ENCODE measurements at regions not wholly inside any gene's neighbourhood (a gene's known extent, or its start where the extent isn't known, plus 50 kb on each side); places are given as distances from the start of the nearest gene placed in this dataset.
"Not testable (repeated sequence)": the region's sequence is repeated elsewhere in the genome, so short reads cannot be mapped to it uniquely, and the experiment has no call there.

- no peaks in the 10 kb centered on the region for H3K36me3 Mint-ChIP-seq (ENCODE audit: insufficient read depth)
- TF ChIP-seq, protein P1, sequence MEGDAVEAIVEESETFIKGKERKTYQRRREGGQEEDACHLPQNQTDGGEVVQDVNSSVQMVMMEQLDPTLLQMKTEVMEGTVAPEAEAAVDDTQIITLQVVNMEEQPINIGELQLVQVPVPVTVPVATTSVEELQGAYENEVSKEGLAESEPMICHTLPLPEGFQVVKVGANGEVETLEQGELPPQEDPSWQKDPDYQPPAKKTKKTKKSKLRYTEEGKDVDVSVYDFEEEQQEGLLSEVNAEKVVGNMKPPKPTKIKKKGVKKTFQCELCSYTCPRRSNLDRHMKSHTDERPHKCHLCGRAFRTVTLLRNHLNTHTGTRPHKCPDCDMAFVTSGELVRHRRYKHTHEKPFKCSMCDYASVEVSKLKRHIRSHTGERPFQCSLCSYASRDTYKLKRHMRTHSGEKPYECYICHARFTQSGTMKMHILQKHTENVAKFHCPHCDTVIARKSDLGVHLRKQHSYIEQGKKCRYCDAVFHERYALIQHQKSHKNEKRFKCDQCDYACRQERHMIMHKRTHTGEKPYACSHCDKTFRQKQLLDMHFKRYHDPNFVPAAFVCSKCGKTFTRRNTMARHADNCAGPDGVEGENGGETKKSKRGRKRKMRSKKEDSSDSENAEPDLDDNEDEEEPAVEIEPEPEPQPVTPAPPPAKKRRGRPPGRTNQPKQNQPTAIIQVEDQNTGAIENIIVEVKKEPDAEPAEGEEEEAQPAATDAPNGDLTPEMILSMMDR (IDR thresholded peaks at IDR 0.05; ENCODE audit: unreplicated experiment) = no peak
- H3K4me1 Mint-ChIP-seq (ENCODE audit: low read depth) = peaks cover 23% of the 10 kb centered on the region
- H3K4me3 Mint-ChIP-seq (ENCODE audit: low read depth) = no peak overlapping the region
- peaks cover 6% of the 10 kb centered on the region for H3K27me3 Mint-ChIP-seq
- DNase-seq (ENCODE audit: low spot score, unreplicated experiment) = no peak
- H3K9me3 Mint-ChIP-seq (ENCODE audit: low read depth) = peaks cover 1% of the 10 kb centered on the region
- H3K27ac Mint-ChIP-seq = no peak overlapping the region
These were observed 489.6 kb upstream of the ADGRL4 start for GRCh38 chr1:79496129-79496528.

GRCh38 chr1:79493702-79494101 is 487.2 kb upstream of the ADGRL4 start:
- not testable (repeated sequence) for H3K4me3 Mint-ChIP-seq (ENCODE audit: low read depth); H3K27ac Mint-ChIP-seq; H3K36me3 Mint-ChIP-seq (ENCODE audit: insufficient read depth); DNase-seq (ENCODE audit: low spot score, unreplicated experiment); H3K9me3 Mint-ChIP-seq (ENCODE audit: low read depth)
- H3K4me1 Mint-ChIP-seq (ENCODE audit: low read depth) = peaks cover 16% of the 10 kb centered on the region
- peaks cover 13% of the 10 kb centered on the region for H3K27me3 Mint-ChIP-seq

- not testable (repeated sequence) for H3K36me3 Mint-ChIP-seq (ENCODE audit: insufficient read depth); DNase-seq (ENCODE audit: low spot score, unreplicated experiment); H3K9me3 Mint-ChIP-seq (ENCODE audit: low read depth); H3K4me3 Mint-ChIP-seq (ENCODE audit: low read depth); H3K27ac Mint-ChIP-seq
- Mint-ChIP-seq H3K4me1 (ENCODE audit: low read depth) (peaks cover 10% of the 10 kb centered on the region), H3K27me3 (peaks cover 13% of the 10 kb centered on the region)
These were observed 482.1 kb upstream of the ADGRL4 start for GRCh38 chr1:79488572-79489121.

DNA sequence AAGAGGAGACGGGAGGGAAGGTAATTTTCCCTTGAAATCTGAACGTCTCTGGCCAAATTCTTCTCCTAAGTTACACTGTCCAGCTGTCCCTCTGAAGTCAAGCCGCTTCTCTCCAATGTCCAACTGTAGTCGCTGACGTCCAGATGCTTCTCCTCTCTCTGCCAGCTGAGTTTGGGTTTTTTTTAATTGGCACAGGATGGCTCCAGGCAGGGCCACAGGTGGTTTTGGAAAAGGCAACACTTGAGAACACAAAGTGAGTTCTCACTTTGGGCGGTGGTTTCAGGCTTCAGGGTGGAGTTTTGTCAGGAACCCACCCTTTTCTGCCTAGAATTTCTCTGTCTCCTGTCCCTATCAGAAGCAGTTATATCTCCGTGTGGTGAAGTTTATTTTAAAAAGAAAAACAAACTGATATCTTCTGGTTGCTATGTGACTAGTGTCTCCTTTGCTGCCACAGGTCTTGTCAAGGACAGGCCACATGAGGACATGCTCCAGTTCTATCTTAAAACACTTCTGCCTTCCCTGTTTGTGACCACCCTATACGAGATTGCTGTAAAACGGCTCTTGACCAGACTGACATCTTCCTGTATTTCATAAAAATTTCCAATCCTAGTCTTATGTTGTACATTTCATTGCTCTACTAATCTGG is 472.3 kb upstream of the ADGRL4 start:
- no peak for DNase-seq (ENCODE audit: low spot score, unreplicated experiment)
- Mint-ChIP-seq H3K9me3 (ENCODE audit: low read depth) (peaks cover 7% of the 10 kb centered on the region), H3K4me3 (ENCODE audit: low read depth) (no peak overlapping the region), H3K27me3 (no peaks in the 10 kb centered on the region), H3K36me3 (ENCODE audit: insufficient read depth) (no peaks in the 10 kb centered on the region), H3K27ac (no peak overlapping the region), H3K4me1 (ENCODE audit: low read depth) (no peaks in the 10 kb centered on the region)
- TF ChIP-seq, protein P1 (IDR thresholded peaks at IDR 0.05; ENCODE audit: unreplicated experiment) = no peak

- peaks cover 7% of the 10 kb centered on the region for H3K9me3 Mint-ChIP-seq (ENCODE audit: low read depth)
- no peaks in the 10 kb centered on the region for H3K4me1 Mint-ChIP-seq (ENCODE audit: low read depth)
- DNase-seq (ENCODE audit: low spot score, unreplicated experiment) = no peak
- H3K4me3 Mint-ChIP-seq (ENCODE audit: low read depth) = no peak overlapping the region
- H3K27ac Mint-ChIP-seq = no peak overlapping the region
- TF ChIP-seq, protein P1 (IDR thresholded peaks at IDR 0.05; ENCODE audit: unreplicated experiment) = no peak
- no peaks in the 10 kb centered on the region for H3K27me3 Mint-ChIP-seq
- H3K36me3 Mint-ChIP-seq (ENCODE audit: insufficient read depth) = no peaks in the 10 kb centered on the region
These were observed 471.6 kb upstream of the ADGRL4 start for GRCh38 chr1:79478160-79478559.

- H3K4me3 Mint-ChIP-seq (ENCODE audit: low read depth) = no peak overlapping the region
- DNase-seq (ENCODE audit: low spot score, unreplicated experiment) = no peak
- H3K4me1 Mint-ChIP-seq (ENCODE audit: low read depth) = no peaks in the 10 kb centered on the region
- no peaks in the 10 kb centered on the region for H3K36me3 Mint-ChIP-seq (ENCODE audit: insufficient read depth)
- no peaks in the 10 kb centered on the region for H3K27me3 Mint-ChIP-seq
- H3K27ac Mint-ChIP-seq = no peak overlapping the region
- H3K9me3 Mint-ChIP-seq (ENCODE audit: low read depth) = no peaks in the 10 kb centered on the region
- TF ChIP-seq, protein P1 (IDR thresholded peaks at IDR 0.05; ENCODE audit: unreplicated experiment) = no peak
These were observed 465.6 kb upstream of the ADGRL4 start for GRCh38 chr1:79472067-79472656.
